ENCODE measurements at regions not wholly inside any gene's neighbourhood (a gene's known extent, or its start where the extent isn't known, plus 50 kb on each side); places are given as distances from the start of the nearest gene placed in this dataset.

GRCh38 chr7:118855290-118855689 is 630.8 kb downstream of the ANKRD7 start:
- H2AK5ac ChIP-seq (ENCODE audit: low read length, severe bottlenecking): no peak overlapping the region
- no peaks in the 10 kb centered on the region for H3K9me3 ChIP-seq (ENCODE audit: control insufficient read depth, low read length)
- no peak overlapping the region for H2BK15ac ChIP-seq (ENCODE audit: low read depth, poor library complexity, severe bottlenecking)
- H3K4ac ChIP-seq (ENCODE audit: low read depth in 1 of 2, low read length in 2 of 2): no peak overlapping the region
- H3K27ac ChIP-seq (ENCODE audit: low read length, poor library complexity, severe bottlenecking): no peak overlapping the region
- H2AFZ ChIP-seq (ENCODE audit: low read depth, low read length): no peak overlapping the region
- no peak overlapping the region for H3K18ac ChIP-seq (ENCODE audit: low read depth in 1 of 2, low read length in 2 of 2)
- no peak overlapping the region for H3K23ac ChIP-seq (ENCODE audit: low read length in 2 of 2)
- H3K36me3 ChIP-seq (ENCODE audit: control insufficient read depth in 1 of 2, insufficient read depth in 2 of 2, low read depth in 1 of 2, low read length in 2 of 2): no peaks in the 10 kb centered on the region
- no peak overlapping the region for H4K8ac ChIP-seq (ENCODE audit: low read length)
- no peak overlapping the region for H2BK12ac ChIP-seq (ENCODE audit: low read length in 2 of 2)
- H3K9ac ChIP-seq (ENCODE audit: low read length): no peak overlapping the region
- no peaks in the 10 kb centered on the region for H3K79me1 ChIP-seq (replicated peaks; ENCODE audit: low read length, poor library complexity, severe bottlenecking)
- no peak overlapping the region for H4K91ac ChIP-seq (ENCODE audit: low read length)
- no peaks in the 10 kb centered on the region for H3K4me1 ChIP-seq (ENCODE audit: control insufficient read depth, insufficient read depth, low read depth, low read length)
- no peak overlapping the region for H2BK5ac ChIP-seq (ENCODE audit: low read depth, low read length, poor library complexity, severe bottlenecking)
- H3K4me3 ChIP-seq (ENCODE audit: insufficient read depth in 1 of 2, low read depth in 1 of 2, low read length in 2 of 2): no peak overlapping the region
- WGBS: 45% methylated on average over 1 of the region's 3 CpGs
- no peak overlapping the region for H3K14ac ChIP-seq (ENCODE audit: low read length in 2 of 2)
- H3K4me2 ChIP-seq (ENCODE audit: low read length, poor library complexity, severe bottlenecking): no peak overlapping the region
- no peak for DNase-seq
- H3K27me3 ChIP-seq (ENCODE audit: control insufficient read depth in 1 of 2, insufficient read depth in 1 of 2, low read length in 2 of 2): no peaks in the 10 kb centered on the region
- H2BK120ac ChIP-seq (ENCODE audit: low read depth, low read length): peak overlapping the region; percentile 23

- no peaks in the 10 kb centered on the region for H3K79me1 ChIP-seq (replicated peaks; ENCODE audit: low read length, poor library complexity, severe bottlenecking)
- no peak overlapping the region for H2BK120ac ChIP-seq (ENCODE audit: low read depth, low read length)
- H4K8ac ChIP-seq (ENCODE audit: low read length): no peak overlapping the region
- H3K18ac ChIP-seq (ENCODE audit: low read depth in 1 of 2, low read length in 2 of 2): no peak overlapping the region
- H3K4me3 ChIP-seq (ENCODE audit: insufficient read depth in 1 of 2, low read depth in 1 of 2, low read length in 2 of 2): no peak overlapping the region
- no peaks in the 10 kb centered on the region for H3K27me3 ChIP-seq (ENCODE audit: control insufficient read depth in 1 of 2, insufficient read depth in 1 of 2, low read length in 2 of 2)
- no peak overlapping the region for H3K23ac ChIP-seq (ENCODE audit: low read length in 2 of 2)
- no peak overlapping the region for H2BK12ac ChIP-seq (ENCODE audit: low read length in 2 of 2)
- no peaks in the 10 kb centered on the region for H3K9me3 ChIP-seq (ENCODE audit: control insufficient read depth, low read length)
- WGBS: 95% methylated on average over 46 of the region's 49 CpGs
- no peak overlapping the region for H2BK15ac ChIP-seq (ENCODE audit: low read depth, poor library complexity, severe bottlenecking)
- no peak overlapping the region for H4K91ac ChIP-seq (ENCODE audit: low read length)
- no peak overlapping the region for H2BK5ac ChIP-seq (ENCODE audit: low read depth, low read length, poor library complexity, severe bottlenecking)
- no peaks in the 10 kb centered on the region for H3K36me3 ChIP-seq (ENCODE audit: control insufficient read depth in 1 of 2, insufficient read depth in 2 of 2, low read depth in 1 of 2, low read length in 2 of 2)
- H3K27ac ChIP-seq (ENCODE audit: low read length, poor library complexity, severe bottlenecking): no peak overlapping the region
- no peak overlapping the region for H3K14ac ChIP-seq (ENCODE audit: low read length in 2 of 2)
- no peak overlapping the region for H3K4me2 ChIP-seq (ENCODE audit: low read length, poor library complexity, severe bottlenecking)
- H3K4ac ChIP-seq (ENCODE audit: low read depth in 1 of 2, low read length in 2 of 2): no peak overlapping the region
- no peak overlapping the region for H2AFZ ChIP-seq (ENCODE audit: low read depth, low read length)
- no peaks in the 10 kb centered on the region for H3K4me1 ChIP-seq (ENCODE audit: control insufficient read depth, insufficient read depth, low read depth, low read length)
- DNase-seq: no peak
- H3K9ac ChIP-seq (ENCODE audit: low read length): no peak overlapping the region
- no peak overlapping the region for H2AK5ac ChIP-seq (ENCODE audit: low read length, severe bottlenecking)
Measured at GRCh38 chr7:118858651-118859149, 634.2 kb downstream of the ANKRD7 start.

- Histone ChIP-seq H2BK120ac (ENCODE audit: low read depth, low read length) (no peak overlapping the region), H4K8ac (ENCODE audit: low read length) (no peak overlapping the region), H3K9ac (ENCODE audit: low read length) (no peak overlapping the region), H4K91ac (ENCODE audit: low read length) (no peak overlapping the region), H3K18ac (ENCODE audit: low read depth in 1 of 2, low read length in 2 of 2) (no peak overlapping the region), H2AK5ac (ENCODE audit: low read length, severe bottlenecking) (no peak overlapping the region), H3K36me3 (ENCODE audit: control insufficient read depth in 1 of 2, insufficient read depth in 2 of 2, low read depth in 1 of 2, low read length in 2 of 2) (no peaks in the 10 kb centered on the region), H3K4me2 (ENCODE audit: low read length, poor library complexity, severe bottlenecking) (no peak overlapping the region), H3K79me1 (replicated peaks; ENCODE audit: low read length, poor library complexity, severe bottlenecking) (no peaks in the 10 kb centered on the region), H2BK12ac (ENCODE audit: low read length in 2 of 2) (no peak overlapping the region), H3K27ac (ENCODE audit: low read length, poor library complexity, severe bottlenecking) (no peak overlapping the region), H3K9me3 (ENCODE audit: control insufficient read depth, low read length) (no peaks in the 10 kb centered on the region), H3K27me3 (ENCODE audit: control insufficient read depth in 1 of 2, insufficient read depth in 1 of 2, low read length in 2 of 2) (no peaks in the 10 kb centered on the region), H3K14ac (ENCODE audit: low read length in 2 of 2) (no peak overlapping the region), H3K23ac (ENCODE audit: low read length in 2 of 2) (no peak overlapping the region), H3K4me3 (ENCODE audit: insufficient read depth in 1 of 2, low read depth in 1 of 2, low read length in 2 of 2) (no peak overlapping the region), H2BK15ac (ENCODE audit: low read depth, poor library complexity, severe bottlenecking) (no peak overlapping the region), H3K4ac (ENCODE audit: low read depth in 1 of 2, low read length in 2 of 2) (no peak overlapping the region), H3K4me1 (ENCODE audit: control insufficient read depth, insufficient read depth, low read depth, low read length) (no peaks in the 10 kb centered on the region), H2AFZ (ENCODE audit: low read depth, low read length) (no peak overlapping the region), H2BK5ac (ENCODE audit: low read depth, low read length, poor library complexity, severe bottlenecking) (no peak overlapping the region)
- DNase-seq: no peak
- WGBS: 100% methylated on average over 2 of the region's 2 CpGs
Measured at GRCh38 chr7:118861581-118861980, 637.1 kb downstream of the ANKRD7 start.

GRCh38 chr7:118862740-118863139 is 638.2 kb downstream of the ANKRD7 start:
- no CpG with 5 or more reads among the region's 1 CpG for WGBS

More at GRCh38 chr7:118862740-118863139, 638.2 kb downstream of the ANKRD7 start:
- H3K14ac ChIP-seq (ENCODE audit: low read length in 2 of 2): no peak overlapping the region
- H3K27ac ChIP-seq (ENCODE audit: low read length, poor library complexity, severe bottlenecking): no peak overlapping the region
- no peak overlapping the region for H2BK15ac ChIP-seq (ENCODE audit: low read depth, poor library complexity, severe bottlenecking)
- DNase-seq: no peak
- no peak overlapping the region for H4K8ac ChIP-seq (ENCODE audit: low read length)
- no peak overlapping the region for H3K23ac ChIP-seq (ENCODE audit: low read length in 2 of 2)
- H3K9ac ChIP-seq (ENCODE audit: low read length): no peak overlapping the region
- H3K27me3 ChIP-seq (ENCODE audit: control insufficient read depth in 1 of 2, insufficient read depth in 1 of 2, low read length in 2 of 2): no peaks in the 10 kb centered on the region
- no peaks in the 10 kb centered on the region for H3K4me1 ChIP-seq (ENCODE audit: control insufficient read depth, insufficient read depth, low read depth, low read length)
- no peaks in the 10 kb centered on the region for H3K79me1 ChIP-seq (replicated peaks; ENCODE audit: low read length, poor library complexity, severe bottlenecking)
- H2BK12ac ChIP-seq (ENCODE audit: low read length in 2 of 2): no peak overlapping the region
- H3K36me3 ChIP-seq (ENCODE audit: control insufficient read depth in 1 of 2, insufficient read depth in 2 of 2, low read depth in 1 of 2, low read length in 2 of 2): no peaks in the 10 kb centered on the region
- no peak overlapping the region for H2AK5ac ChIP-seq (ENCODE audit: low read length, severe bottlenecking)
- H2AFZ ChIP-seq (ENCODE audit: low read depth, low read length): no peak overlapping the region
- no peak overlapping the region for H2BK5ac ChIP-seq (ENCODE audit: low read depth, low read length, poor library complexity, severe bottlenecking)
- H3K9me3 ChIP-seq (ENCODE audit: control insufficient read depth, low read length): no peaks in the 10 kb centered on the region
- no peak overlapping the region for H3K4me3 ChIP-seq (ENCODE audit: insufficient read depth in 1 of 2, low read depth in 1 of 2, low read length in 2 of 2)
- H4K91ac ChIP-seq (ENCODE audit: low read length): no peak overlapping the region
- H3K4ac ChIP-seq (ENCODE audit: low read depth in 1 of 2, low read length in 2 of 2): no peak overlapping the region
- H3K18ac ChIP-seq (ENCODE audit: low read depth in 1 of 2, low read length in 2 of 2): no peak overlapping the region
- H2BK120ac ChIP-seq (ENCODE audit: low read depth, low read length): no peak overlapping the region
- no peak overlapping the region for H3K4me2 ChIP-seq (ENCODE audit: low read length, poor library complexity, severe bottlenecking)

Data from mesenchymal stem cell (in vitro differentiated cells and primary cell).